DND-41 (cell line): ENCODE measurements at regions not wholly inside any gene's neighbourhood (a gene's known extent, or its start where the extent isn't known, plus 50 kb on each side); places are given as distances from the start of the nearest gene placed in this dataset.

Source experiments
- ATAC-seq: fragments of 200-7000 bp; cut with Tn5 transposase; 3 replicates; pipeline ENCODE4 v1.9.1; 2021; ENCODE audit warnings: low read depth; ENCODE audit not compliant: insufficient read depth
- DNase-seq: peaks from one replicate; pipeline ENCODE4 v3.0.0-alpha.2; 2020
- H2AFZ ChIP-seq: 2 replicates; pipeline ENCODE4 v1.6.0; 2012; ENCODE audit warnings: low read depth, low read length
- H3K27ac ChIP-seq: 2 replicates; pipeline ENCODE4 v1.5.1; 2012; ENCODE audit warnings: low read length, inconsistent platforms
- H3K27me3 ChIP-seq: fragments of 200-600 bp; sonication (generic); 2 replicates; pipeline ENCODE4 v1.6.0; 2012; ENCODE audit warnings: low read length, mild to moderate bottlenecking, inconsistent platforms; ENCODE audit not compliant: insufficient read depth, poor library complexity
- H3K36me3 ChIP-seq: 2 replicates; pipeline ENCODE4 v1.5.1; 2012; ENCODE audit warnings: low read length, inconsistent platforms; ENCODE audit not compliant: insufficient read depth
- H3K4me1 ChIP-seq: 2 replicates; pipeline ENCODE4 v1.5.1; 2012; ENCODE audit warnings: mild to moderate bottlenecking, low read length; ENCODE audit not compliant: insufficient read depth
- H3K4me2 ChIP-seq: 2 replicates; pipeline ENCODE4 v1.6.0; 2012; ENCODE audit warnings: mild to moderate bottlenecking, moderate library complexity, low read length, inconsistent platforms; ENCODE audit not compliant: insufficient read depth
- H3K4me3 ChIP-seq, 2 experiments: fragments of 200-600 bp in 1 of 2; shearing (Covaris generic) in 1 of 2; 2 replicates each; pipeline ENCODE4 v1.5.1; 2012 to 2016; ENCODE audit warnings: inconsistent platforms in 2 of 2, low read length in 2 of 2, mild to moderate bottlenecking in 2 of 2, low read depth in 1 of 2, moderate library complexity in 1 of 2
- H3K79me2 ChIP-seq: 2 replicates; pipeline ENCODE4 v1.6.0; 2012; ENCODE audit warnings: low read length, inconsistent platforms; ENCODE audit not compliant: insufficient read depth
- H3K9ac ChIP-seq: 2 replicates; pipeline ENCODE4 v1.6.0; 2012; ENCODE audit warnings: low read depth, mild to moderate bottlenecking, inconsistent platforms, low read length, moderate library complexity
- H3K9me3 ChIP-seq: 2 replicates; pipeline ENCODE4 v1.5.1; 2012; ENCODE audit warnings: low read length, moderate library complexity, mild to moderate bottlenecking, inconsistent platforms; ENCODE audit not compliant: insufficient read depth, severe bottlenecking
- H4K20me1 ChIP-seq: 2 replicates; pipeline ENCODE4 v1.6.0; 2012; ENCODE audit warnings: low read length; ENCODE audit not compliant: insufficient read depth
- EZH2 ChIP-seq: IDR thresholded peaks from 3 replicates; pipeline ENCODE4 v1.6.1; 2012; ENCODE audit warnings: borderline replicate concordance, low read depth, mild to moderate bottlenecking, moderate library complexity, low read length, inconsistent platforms; ENCODE audit not compliant: severe bottlenecking
- TF ChIP-seq, protein P1 (sequence below): IDR thresholded peaks from 2 replicates; pipeline ENCODE4 v1.5.1; 2012; ENCODE audit warnings: borderline replicate concordance, low read length, moderate library complexity, mild to moderate bottlenecking; ENCODE audit not compliant: poor library complexity, severe bottlenecking; ENCODE audit errors: extremely low read depth

DNA sequence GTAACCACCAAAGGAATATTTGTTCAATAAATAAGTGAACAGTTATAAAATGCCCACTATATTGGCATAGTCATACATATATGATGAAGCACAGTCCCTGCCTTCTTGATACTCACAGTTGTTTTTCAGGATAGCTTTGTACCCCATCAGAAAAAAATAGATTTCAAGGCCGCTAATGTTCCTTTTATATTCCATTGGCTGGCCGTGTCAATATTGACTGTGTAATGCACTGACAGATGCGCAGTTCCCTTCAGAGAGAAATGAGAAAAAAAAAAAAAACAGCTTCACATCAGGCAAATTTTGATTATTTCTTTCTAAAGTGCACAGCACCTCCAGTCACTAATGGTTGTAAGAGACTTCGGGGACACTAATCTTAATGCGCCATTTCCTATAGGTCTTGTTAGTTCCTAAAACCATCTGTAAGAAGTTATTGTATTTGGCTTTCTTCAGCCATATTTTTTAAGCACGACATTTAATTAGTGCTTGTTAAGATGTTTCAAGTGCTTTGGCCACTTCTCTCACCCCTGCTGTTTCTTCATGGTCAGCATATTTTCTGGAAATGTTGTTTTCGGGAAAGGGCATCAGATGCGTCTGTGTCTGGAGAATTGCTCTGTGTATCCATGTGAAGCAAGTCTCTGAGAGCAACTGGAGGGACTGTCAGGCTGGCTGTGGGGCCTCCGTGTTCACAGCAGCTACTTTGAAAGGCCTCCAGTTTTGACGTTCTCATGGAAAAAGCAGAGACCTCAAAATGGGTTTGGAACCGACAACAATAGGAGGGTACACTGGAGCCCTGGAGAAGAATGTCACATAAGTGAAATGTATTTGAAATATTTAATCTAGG is 378.3 kb downstream of the MTX2 start:
- DNase-seq (no peak), ATAC-seq (no peak)
- no peak overlapping the region for H2AFZ ChIP-seq
- no peaks in the 10 kb centered on the region for H3K36me3 ChIP-seq
- no peak overlapping the region for H3K4me2 ChIP-seq
- no peak overlapping the region for H3K27ac ChIP-seq
- no peak overlapping the region for H3K9ac ChIP-seq
- TF ChIP-seq, protein P1, sequence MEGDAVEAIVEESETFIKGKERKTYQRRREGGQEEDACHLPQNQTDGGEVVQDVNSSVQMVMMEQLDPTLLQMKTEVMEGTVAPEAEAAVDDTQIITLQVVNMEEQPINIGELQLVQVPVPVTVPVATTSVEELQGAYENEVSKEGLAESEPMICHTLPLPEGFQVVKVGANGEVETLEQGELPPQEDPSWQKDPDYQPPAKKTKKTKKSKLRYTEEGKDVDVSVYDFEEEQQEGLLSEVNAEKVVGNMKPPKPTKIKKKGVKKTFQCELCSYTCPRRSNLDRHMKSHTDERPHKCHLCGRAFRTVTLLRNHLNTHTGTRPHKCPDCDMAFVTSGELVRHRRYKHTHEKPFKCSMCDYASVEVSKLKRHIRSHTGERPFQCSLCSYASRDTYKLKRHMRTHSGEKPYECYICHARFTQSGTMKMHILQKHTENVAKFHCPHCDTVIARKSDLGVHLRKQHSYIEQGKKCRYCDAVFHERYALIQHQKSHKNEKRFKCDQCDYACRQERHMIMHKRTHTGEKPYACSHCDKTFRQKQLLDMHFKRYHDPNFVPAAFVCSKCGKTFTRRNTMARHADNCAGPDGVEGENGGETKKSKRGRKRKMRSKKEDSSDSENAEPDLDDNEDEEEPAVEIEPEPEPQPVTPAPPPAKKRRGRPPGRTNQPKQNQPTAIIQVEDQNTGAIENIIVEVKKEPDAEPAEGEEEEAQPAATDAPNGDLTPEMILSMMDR = no peak
- no peak for TF ChIP-seq EZH2
- no peaks in the 10 kb centered on the region for H3K9me3 ChIP-seq
- H3K79me2 ChIP-seq = no peaks in the 10 kb centered on the region
- peaks cover 4% of the 10 kb centered on the region for H3K27me3 ChIP-seq
- no peaks in the 10 kb centered on the region for H3K4me1 ChIP-seq
- no peaks in the 10 kb centered on the region for H4K20me1 ChIP-seq
- no peak overlapping the region for H3K4me3 ChIP-seq

DNA sequence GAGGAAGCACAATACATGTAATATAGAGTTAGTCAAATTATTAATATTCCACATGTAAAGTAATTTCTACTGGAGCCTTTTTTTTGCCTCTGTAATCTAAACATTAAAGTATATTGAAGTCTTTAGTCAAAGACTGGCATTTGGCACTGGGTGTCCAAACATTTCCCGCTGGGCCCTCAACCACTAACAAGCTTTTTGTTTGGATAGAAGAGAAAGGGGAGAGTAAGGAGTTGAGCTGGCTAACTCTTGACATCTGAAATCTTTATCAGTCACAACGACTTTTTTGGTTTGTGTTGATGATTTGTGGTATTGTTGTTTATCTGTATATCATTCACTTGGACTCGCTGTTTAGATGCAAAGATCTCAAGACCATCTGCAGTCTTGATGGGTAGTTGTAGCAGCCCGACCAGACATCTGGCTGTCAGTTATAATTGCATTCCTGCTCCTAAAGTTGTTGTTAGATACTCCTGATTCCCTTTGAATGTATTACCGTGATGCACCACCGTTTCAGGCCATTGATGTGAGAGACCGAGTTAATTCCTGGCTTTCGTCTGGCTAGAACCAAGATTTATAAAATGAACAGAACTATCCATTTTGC is 379.6 kb downstream of the MTX2 start:
- Histone ChIP-seq H3K4me1 (no peaks in the 10 kb centered on the region), H3K79me2 (no peaks in the 10 kb centered on the region), H3K4me2 (no peak overlapping the region), H3K27ac (no peak overlapping the region), H3K27me3 (peaks cover under 1% of the 10 kb centered on the region), H4K20me1 (no peaks in the 10 kb centered on the region), H3K9me3 (no peaks in the 10 kb centered on the region), H3K36me3 (no peaks in the 10 kb centered on the region), H3K9ac (no peak overlapping the region), H3K4me3 (no peak overlapping the region), H2AFZ (no peak overlapping the region)
- DNase-seq = no peak
- TF ChIP-seq, protein P1 = no peak
- no peak for TF ChIP-seq EZH2
- no peak for ATAC-seq

DNA sequence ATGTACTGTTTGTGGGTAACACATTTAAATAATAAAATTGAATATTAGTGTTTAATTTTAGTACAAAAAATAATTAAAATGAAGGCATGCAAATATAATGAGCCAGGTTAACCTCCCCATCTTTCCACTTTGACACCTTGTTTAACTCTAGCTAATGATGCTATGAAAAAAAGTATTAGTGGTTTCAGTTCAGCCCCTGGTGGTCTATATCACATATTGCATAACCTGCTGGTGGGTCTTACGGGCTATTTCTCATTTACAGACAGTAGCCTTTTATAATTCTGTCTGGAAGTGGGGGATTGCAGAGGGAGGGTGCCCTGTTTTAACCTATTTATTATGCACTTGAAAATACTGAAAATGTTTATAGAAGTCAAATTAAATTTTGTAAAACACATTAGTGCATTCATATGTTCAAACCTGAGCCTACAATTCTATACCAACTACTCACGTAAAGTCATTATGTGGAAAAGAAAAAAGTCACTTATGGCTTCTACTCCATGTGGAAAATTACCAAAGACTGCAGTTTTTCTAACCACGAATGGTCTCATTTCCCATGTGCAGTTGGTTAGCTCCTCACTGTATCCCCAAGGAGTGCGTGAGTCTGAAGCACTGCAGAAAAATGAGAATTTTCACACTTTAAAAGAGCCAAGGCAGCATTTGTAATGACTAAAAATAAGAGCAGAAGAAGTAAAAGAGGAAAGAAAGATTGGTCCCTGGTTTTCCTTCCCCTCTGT is 381.0 kb downstream of the MTX2 start:
- H3K4me3 ChIP-seq = no peak overlapping the region
- H3K4me1 ChIP-seq = no peaks in the 10 kb centered on the region
- H3K27ac ChIP-seq = no peak overlapping the region
- no peak overlapping the region for H3K4me2 ChIP-seq
- DNase-seq (no peak), ATAC-seq (no peak)
- no peaks in the 10 kb centered on the region for H3K27me3 ChIP-seq
- H2AFZ ChIP-seq = no peak overlapping the region
- H3K9me3 ChIP-seq = no peaks in the 10 kb centered on the region
- TF ChIP-seq EZH2 = no peak
- TF ChIP-seq, protein P1 = peak; percentile 49
- no peaks in the 10 kb centered on the region for H3K79me2 ChIP-seq
- H4K20me1 ChIP-seq = no peaks in the 10 kb centered on the region
- H3K36me3 ChIP-seq = no peaks in the 10 kb centered on the region
- no peak overlapping the region for H3K9ac ChIP-seq
